H1 (cell line): ENCODE measurements at regions not wholly inside any gene's neighbourhood (a gene's known extent, or its start where the extent isn't known, plus 50 kb on each side); places are given as distances from the start of the nearest gene placed in this dataset.

Experiments used
- BCL11A ChIP-seq, 2 experiments: IDR thresholded peaks; one replicate each; pipeline ENCODE4 v1.6.1; 2011; ENCODE audit warnings: low read depth in 2 of 2, low read length in 2 of 2, mild to moderate bottlenecking in 2 of 2
- CTCF ChIP-seq, 3 experiments: IDR thresholded peaks; 1 replicate in 2 of 3; 2 replicates in 1 of 3; pipeline versions ENCODE4 v1.5.1 to v1.6.1; 2011; ENCODE audit warnings: low read length in 3 of 3, mild to moderate bottlenecking in 3 of 3, inconsistent platforms in 2 of 3, low read depth in 1 of 3, moderate library complexity in 1 of 3; ENCODE audit not compliant: insufficient read depth in 1 of 3; ENCODE audit errors: control extremely low read depth in 1 of 3

- TF ChIP-seq CTCF (IDR thresholded peaks at IDR 0.05; ENCODE audit: control extremely low read depth in 1 of 3, insufficient read depth in 1 of 3, low read depth in 1 of 3, low read length in 3 of 3): no peak
- no peak for TF ChIP-seq BCL11A (IDR thresholded peaks at IDR 0.05; ENCODE audit: low read depth in 2 of 2, low read length in 2 of 2)
Measured at GRCh38 chr3:59237121-59237520, 187.3 kb upstream of the CFAP20DC start (continued).
